ENCODE measurements at regions not wholly inside any gene's neighbourhood (a gene's known extent, or its start where the extent isn't known, plus 50 kb on each side); places are given as distances from the start of the nearest gene placed in this dataset.

GRCh38 chr22:49162841-49163240, 664.8 kb downstream of the BRD1 start:
- TF ChIP-seq POLR2AphosphoS5 (IDR thresholded peaks at IDR 0.05; ENCODE audit: low read depth) (no peak), CTCF (conservative IDR thresholded peaks at IDR 0.05; ENCODE audit: low read depth in 2 of 2) (no peak), JUNB (IDR thresholded peaks at IDR 0.05; ENCODE audit: unreplicated experiment) (no peak), EZH2 (IDR thresholded peaks at IDR 0.05; ENCODE audit: low read depth, unreplicated experiment) (no peak), EZH2phosphoT487 (IDR thresholded peaks at IDR 0.05; ENCODE audit: unreplicated experiment) (no peak), NANOG (IDR thresholded peaks at IDR 0.05; ENCODE audit: borderline replicate concordance) (no peak), CREB1 (CRISPR knock-in tag; IDR thresholded peaks at IDR 0.05; ENCODE audit: low read depth) (no peak), REST (IDR thresholded peaks at IDR 0.05; ENCODE audit: unreplicated experiment) (no peak)

All from GM23338 (cell line).